HTR-8/SVneo (cell line): ENCODE measurements at regions not wholly inside any gene's neighbourhood (a gene's known extent, or its start where the extent isn't known, plus 50 kb on each side); places are given as distances from the start of the nearest gene placed in this dataset.
A peak's percentile ranks its signal among the peaks of the same experiment; 100 is the strongest.
"Not testable (repeated sequence)": the region's sequence is repeated elsewhere in the genome, so short reads cannot be mapped to it uniquely, and the experiment has no call there.

Experiments used
- DNase-seq: peaks from one replicate; pipeline ENCODE4 v3.0.0; 2011; ENCODE audit warnings: low spot score, mixed read lengths; ENCODE audit not compliant: insufficient read length
- FAIRE-seq: peaks from 2 replicates; lab custom pipeline; 2011; peaks lifted over from hg19 to GRCh38; lab: Jason Lieb, UNC

DNA sequence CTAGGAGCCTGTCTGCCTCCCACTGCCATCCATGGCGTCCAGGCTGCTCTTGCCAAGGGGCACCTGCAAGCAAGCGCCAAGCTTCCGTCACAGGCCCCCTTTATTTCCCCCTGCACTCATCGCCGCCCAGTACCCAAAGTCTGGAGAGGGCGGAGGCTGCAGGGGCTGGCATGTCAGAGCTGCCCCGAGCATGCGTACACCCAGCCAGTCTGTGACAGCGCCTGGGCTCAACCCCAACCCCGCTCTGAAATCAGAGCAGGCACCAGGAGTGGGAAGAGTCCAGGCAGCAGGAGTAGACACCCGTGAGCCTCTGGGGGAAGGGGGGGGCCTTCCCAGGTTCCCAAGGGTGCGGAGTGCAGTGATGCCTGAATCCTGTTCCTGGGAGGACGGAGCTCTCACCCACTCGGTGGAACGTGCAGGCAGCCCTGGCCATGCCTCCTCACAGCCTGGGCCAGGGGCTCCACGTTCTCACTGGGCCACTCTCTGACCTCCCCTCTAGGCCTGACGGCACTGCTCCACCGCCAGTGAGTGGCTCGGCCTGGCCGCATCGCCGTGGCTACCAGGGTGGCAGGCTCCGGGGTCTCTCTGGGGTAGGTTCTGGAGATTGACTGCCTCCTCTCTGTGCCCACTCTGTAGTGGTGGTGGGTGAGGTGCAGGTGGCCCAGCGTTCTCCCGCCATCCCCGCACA lies 469.0 kb downstream of the CDH9 start:
- DNase-seq (no peak), FAIRE-seq (no peak)

DNA sequence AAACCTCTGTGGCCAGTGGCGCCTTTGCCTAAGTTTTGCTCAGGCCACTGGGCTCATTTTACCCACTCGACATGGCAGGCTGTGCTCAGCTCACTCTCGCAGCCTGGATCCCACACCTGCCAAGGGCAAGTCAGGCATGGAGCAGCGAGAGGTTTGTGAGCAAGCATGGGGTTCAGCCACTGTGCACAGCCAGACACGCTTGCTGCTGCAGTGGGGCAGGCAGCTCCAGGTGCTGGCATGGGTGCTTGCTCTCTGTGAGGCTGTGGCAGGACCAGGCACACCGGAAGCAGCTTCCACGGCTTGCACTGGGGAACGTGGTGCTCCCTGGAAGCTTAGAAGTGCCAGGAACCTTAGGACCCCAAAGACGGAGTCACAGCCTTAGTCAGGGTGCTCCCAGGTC lies 470.1 kb downstream of the CDH9 start:
- DNase-seq (no peak), FAIRE-seq (peak; percentile 83)

GRCh38 chr5:26563979-26564378 lies 474.4 kb downstream of the CDH9 start:
- DNase-seq (no peak), FAIRE-seq (no peak)

DNA sequence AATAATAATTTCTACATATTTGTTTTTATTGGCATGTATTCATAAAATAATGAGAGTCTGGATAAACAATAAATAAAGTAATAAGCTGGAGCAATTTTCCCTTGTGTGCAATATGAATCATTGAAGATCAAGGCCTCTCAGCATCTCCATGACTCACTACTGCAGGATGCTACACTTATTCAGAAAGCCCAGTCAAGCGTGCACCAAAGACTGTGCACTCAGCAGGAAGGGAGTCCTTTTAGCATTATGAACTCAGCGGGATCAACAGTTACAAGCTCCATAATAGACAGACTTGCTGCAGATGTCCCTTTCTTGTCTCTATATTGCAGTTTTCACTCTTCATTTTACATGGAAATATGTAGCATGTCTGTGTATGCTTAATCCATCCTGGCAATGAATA lies 485.3 kb downstream of the CDH9 start:
- DNase-seq = peak; percentile 11
- no peak for FAIRE-seq

DNA sequence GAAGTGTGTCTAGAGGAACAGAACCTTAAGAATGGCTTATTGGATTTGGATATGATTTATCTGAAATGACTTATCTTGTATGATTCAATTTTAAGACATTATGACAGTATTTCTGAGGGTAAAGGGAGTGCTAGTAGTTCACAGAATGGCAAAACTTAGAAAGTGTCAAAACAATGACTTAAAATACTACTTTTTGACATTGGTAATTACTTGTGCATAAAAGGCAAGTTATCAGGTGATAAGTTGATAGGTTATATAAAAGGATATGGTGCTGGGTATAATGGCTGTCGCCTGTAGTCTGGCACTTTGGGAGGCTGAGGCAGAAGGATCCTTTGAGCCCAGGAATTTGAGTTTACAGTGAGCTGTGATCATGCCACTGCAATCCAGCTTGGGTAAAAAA lies 494.4 kb downstream of the CDH9 start:
- FAIRE-seq = no peak
- DNase-seq = no peak

GRCh38 chr5:26538226-26538625 lies 500.2 kb downstream of the CDH9 start:
- DNase-seq (no peak), FAIRE-seq (no peak)

- peak; percentile 46 for FAIRE-seq
- DNase-seq = no peak
These were observed 503.2 kb downstream of the CDH9 start for GRCh38 chr5:26535215-26535614.

GRCh38 chr5:26530305-26530704 lies 508.1 kb downstream of the CDH9 start:
- no peak for FAIRE-seq

GRCh38 chr5:26519245-26519644 lies 519.1 kb downstream of the CDH9 start:
- no peak for FAIRE-seq
- no peak for DNase-seq

More at GRCh38 chr5:26530305-26530704, 508.1 kb downstream of the CDH9 start:
- DNase-seq = no peak

- FAIRE-seq = no peak
These were observed 520.3 kb downstream of the CDH9 start for GRCh38 chr5:26518065-26518464.

DNA sequence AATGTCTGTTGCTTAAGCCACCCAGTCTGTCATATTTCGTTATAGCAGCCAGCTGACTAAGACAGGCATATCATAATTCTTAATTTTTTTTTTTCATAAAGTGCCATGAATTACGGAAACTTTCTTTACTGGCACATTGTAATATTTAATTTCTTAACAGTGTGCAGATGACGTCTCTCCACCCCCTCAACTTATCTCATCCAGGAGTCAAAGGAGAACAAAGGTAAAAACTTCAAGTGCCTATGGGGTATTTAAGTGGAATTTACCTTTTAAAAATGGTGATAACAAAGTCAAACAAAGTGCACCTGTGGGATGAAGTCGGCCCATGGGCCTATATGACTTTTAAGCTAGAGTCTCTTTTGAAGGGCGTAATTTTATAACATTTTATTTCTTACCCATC lies 539.4 kb downstream of the CDH9 start:
- FAIRE-seq (no peak), DNase-seq (no peak)

More at GRCh38 chr5:26518065-26518464, 520.3 kb downstream of the CDH9 start:
- DNase-seq = no peak

GRCh38 chr5:26495437-26495836 lies 542.9 kb downstream of the CDH9 start:
- FAIRE-seq (peak; percentile 23), DNase-seq (no peak)

DNA sequence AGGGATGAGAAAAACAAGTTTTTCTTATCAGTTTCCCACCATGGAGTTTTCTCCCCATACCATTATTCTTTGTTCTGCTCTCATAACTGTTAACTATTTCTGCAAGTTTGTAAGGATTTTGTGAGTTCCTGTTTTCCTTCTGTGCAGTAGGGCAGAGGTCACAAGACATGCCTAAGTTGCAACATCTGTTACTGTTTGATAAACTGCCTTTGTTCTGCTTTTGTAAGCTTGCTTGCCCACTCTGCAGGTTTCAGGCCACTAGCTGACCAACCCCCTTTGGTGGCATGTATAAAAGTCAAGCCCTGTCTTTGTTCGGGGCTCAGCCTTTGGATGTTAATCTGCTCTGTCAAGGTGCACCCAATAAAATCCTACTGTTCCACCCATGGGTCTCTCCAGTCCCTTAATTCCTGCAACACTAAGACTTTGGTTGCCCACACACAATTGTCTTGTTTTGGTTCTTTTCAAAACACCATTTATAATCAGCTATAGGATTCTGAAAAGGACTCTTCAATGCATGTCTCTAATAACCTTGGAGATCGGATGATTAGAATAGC lies 545.4 kb downstream of the CDH9 start:
- FAIRE-seq = no peak

GRCh38 chr5:26487553-26487952 lies 550.8 kb downstream of the CDH9 start:
- FAIRE-seq (no peak), DNase-seq (no peak)

More for the DNA sequence above, 545.4 kb downstream of the CDH9 start:
- no peak for DNase-seq

DNA sequence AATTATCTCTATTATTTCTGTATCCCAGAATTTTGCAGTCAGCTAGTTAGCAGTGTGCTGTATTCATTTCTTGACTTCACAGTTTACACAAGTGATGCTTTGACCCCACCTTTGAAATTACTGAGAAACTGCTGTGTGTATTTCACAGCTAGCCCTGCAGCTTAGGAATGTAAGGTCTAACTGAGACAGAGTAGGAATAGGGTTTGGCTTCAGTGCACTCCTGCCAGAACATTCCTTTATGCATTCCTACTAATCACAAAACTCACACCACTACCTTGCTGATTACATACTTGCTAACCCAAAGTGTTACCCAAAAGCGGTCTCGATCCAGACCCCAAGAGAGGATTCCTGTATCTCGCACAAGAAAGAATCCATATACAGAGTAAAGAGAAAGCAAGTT lies 551.8 kb downstream of the CDH9 start:
- FAIRE-seq = peak; percentile 9

GRCh38 chr5:26485146-26485860 lies 553.1 kb downstream of the CDH9 start:
- not testable (repeated sequence) for DNase-seq, FAIRE-seq

More for the DNA sequence above, 551.8 kb downstream of the CDH9 start:
- DNase-seq = no peak

DNA sequence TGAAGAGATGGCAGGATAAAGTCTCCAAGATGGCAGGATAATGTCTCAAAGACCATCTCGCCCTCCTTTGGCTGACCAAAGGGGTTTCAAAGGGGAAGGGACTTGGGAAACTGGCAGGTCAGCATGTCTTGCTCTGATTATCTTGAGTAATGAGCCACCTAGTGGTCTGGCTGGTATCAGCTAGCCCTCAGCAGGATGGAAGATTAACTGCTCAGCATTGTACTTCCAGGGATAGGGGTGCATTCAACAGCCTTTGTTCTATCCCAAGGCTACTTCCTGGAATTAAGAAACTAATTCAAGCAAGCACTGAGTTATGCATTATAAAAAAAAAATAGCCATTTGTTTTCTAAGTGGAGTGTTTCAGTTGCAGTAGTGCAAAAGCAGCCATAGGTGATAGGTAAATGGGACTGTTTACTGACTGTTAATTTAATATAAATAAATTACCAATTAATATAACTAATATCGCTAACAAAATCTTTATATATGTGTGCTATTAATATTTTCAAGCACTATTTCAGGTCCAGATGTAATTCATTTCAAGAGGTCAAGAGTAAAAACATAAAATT lies 555.5 kb downstream of the CDH9 start:
- FAIRE-seq (peak; percentile 86), DNase-seq (peak; percentile 79)

GRCh38 chr5:26482076-26482809 lies 556.1 kb downstream of the CDH9 start:
- DNase-seq = peak; percentile 13
- FAIRE-seq = no peak

DNA sequence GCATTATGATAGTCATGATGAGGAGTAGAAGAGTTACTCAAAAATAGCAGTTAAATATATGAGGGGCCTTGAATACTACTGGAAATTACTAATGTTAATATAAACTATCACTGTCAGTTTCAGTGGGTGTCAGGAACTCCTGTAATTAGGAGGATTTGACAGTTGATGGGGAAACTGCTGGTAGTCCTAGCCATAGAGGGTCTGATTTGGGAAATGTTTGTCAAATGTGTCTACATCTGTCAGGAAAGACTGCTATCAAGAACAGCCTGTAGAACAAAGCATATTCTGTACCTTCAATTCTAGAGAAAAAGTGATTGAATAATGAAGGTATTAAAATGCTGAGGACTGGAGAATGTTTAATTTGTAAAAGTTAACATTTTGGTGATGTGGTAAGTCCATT lies 567.9 kb downstream of the CDH9 start:
- no peak for DNase-seq

DNA sequence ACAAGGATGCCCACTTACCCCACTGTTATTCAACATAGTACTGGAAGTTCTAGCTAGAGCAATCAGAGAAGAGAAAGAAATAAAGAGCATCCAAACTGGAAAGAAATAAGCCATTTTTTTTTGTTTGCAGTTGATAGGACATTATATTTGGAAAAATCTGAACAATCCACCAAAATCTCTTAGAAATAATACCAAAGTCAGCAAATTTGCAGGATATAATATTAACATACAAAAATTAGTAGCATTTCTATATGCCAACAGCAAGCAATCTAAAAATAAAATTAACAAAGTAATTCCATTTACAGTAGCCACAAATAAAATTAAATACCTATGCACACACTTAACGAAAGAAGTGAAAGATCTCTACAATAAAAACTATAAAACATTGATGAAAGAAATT lies 599.3 kb downstream of the CDH9 start:
- FAIRE-seq (no peak), DNase-seq (no peak)

More for the DNA sequence above, 567.9 kb downstream of the CDH9 start:
- no peak for FAIRE-seq
